ENCODE measurements at regions not wholly inside any gene's neighbourhood (a gene's known extent, or its start where the extent isn't known, plus 50 kb on each side); places are given as distances from the start of the nearest gene placed in this dataset.

- TF ChIP-seq, protein P1, sequence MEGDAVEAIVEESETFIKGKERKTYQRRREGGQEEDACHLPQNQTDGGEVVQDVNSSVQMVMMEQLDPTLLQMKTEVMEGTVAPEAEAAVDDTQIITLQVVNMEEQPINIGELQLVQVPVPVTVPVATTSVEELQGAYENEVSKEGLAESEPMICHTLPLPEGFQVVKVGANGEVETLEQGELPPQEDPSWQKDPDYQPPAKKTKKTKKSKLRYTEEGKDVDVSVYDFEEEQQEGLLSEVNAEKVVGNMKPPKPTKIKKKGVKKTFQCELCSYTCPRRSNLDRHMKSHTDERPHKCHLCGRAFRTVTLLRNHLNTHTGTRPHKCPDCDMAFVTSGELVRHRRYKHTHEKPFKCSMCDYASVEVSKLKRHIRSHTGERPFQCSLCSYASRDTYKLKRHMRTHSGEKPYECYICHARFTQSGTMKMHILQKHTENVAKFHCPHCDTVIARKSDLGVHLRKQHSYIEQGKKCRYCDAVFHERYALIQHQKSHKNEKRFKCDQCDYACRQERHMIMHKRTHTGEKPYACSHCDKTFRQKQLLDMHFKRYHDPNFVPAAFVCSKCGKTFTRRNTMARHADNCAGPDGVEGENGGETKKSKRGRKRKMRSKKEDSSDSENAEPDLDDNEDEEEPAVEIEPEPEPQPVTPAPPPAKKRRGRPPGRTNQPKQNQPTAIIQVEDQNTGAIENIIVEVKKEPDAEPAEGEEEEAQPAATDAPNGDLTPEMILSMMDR (CRISPR knock-in tag; IDR thresholded peaks at IDR 0.05) = no peak
- TF ChIP-seq GTF2F1 (IDR thresholded peaks at IDR 0.05; ENCODE audit: low read length) = no peak
- TF ChIP-seq ZMYM3 (CRISPR knock-in tag; IDR thresholded peaks at IDR 0.05) = no peak
- TF ChIP-seq NFIC (IDR thresholded peaks at IDR 0.05; ENCODE audit: low read length) = no peak
Measured at GRCh38 chr1:104072915-104073371, 323.2 kb downstream of the AMY1C start.
